SKM-1 (cell line): ENCODE measurements at regions not wholly inside any gene's neighbourhood (a gene's known extent, or its start where the extent isn't known, plus 50 kb on each side); places are given as distances from the start of the nearest gene placed in this dataset.
"Not testable (repeated sequence)": the region's sequence is repeated elsewhere in the genome, so short reads cannot be mapped to it uniquely, and the experiment has no call there.

Experiments used
- DNase-seq: peaks from one replicate; lab custom pipeline; 2025; ENCODE audit not compliant: unreplicated experiment; lab: John Stamatoyannopoulos, UW

DNA sequence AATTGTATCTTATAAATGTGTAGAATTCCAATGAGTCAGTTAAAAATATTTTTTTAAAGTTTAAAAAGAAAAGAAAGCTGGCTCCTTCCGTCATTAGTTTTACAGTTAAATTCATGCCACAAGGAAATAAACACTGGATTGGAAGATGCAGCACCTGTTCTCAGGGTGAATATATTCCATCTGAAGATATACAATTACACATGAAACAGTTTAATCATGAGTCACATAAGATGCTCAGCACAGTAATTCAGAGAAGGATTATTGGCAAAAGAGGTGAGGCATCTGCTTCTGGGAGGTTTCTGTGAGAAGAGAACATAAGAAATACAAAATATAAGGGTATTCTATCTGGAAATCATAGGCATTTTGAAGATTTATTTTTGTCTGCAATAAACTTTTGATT lies 376.5 kb upstream of the SORCS1 start:
- DNase-seq, result no peak

DNA sequence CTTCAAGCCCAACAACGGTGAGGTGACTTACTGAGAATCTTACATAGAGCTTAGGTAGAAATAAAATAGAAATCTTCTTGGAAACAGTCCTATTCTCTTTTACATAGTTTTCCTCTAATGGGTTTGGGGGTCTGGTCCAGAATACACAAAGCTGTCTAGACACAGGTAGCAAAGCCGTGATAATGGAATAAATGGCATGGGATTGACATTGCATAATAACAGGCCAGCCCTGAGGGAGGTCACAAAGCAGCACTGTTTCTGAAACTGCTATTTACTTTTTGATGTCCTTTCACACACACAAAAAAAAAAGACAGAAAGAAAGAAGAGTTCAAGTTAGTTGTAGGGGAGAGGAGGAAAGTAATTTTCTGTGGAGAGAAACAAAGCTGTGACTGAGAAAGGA lies 364.8 kb upstream of the SORCS1 start:
- DNase-seq, result no peak

- DNase-seq, result no peak
Observed at GRCh38 chr10:107520348-107520747, 355.8 kb upstream of the SORCS1 start.

- DNase-seq, result no peak
Observed at GRCh38 chr10:107517811-107518210, 353.3 kb upstream of the SORCS1 start.

- DNase-seq, result no peak
Observed at GRCh38 chr10:107516349-107516748, 351.8 kb upstream of the SORCS1 start.

GRCh38 chr10:107504011-107504410 lies 339.5 kb upstream of the SORCS1 start:
- not testable (repeated sequence) for DNase-seq

GRCh38 chr10:107502229-107502985 lies 337.9 kb upstream of the SORCS1 start:
- no peak for DNase-seq

DNA sequence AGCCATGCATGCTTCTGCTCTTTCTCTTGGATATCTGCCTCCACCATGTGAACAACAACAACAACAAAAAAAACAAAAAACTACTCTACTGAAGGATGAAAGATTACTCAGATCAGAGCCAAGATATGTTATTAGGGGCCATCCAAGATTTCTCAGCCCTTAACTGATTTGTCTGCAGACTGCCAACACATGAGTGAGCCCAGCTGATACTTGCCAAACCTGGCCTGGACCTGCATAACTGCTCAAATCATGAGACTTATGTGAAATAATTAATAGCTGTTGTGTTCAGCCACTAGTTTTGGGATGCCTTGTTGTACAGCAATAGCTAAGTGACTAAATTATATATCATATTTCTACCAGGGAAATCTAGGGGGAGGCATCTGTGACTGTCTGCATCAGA lies 334.5 kb upstream of the SORCS1 start:
- no peak for DNase-seq

- DNase-seq, result no peak
Observed at GRCh38 chr10:107497024-107497423, 332.5 kb upstream of the SORCS1 start.

DNA sequence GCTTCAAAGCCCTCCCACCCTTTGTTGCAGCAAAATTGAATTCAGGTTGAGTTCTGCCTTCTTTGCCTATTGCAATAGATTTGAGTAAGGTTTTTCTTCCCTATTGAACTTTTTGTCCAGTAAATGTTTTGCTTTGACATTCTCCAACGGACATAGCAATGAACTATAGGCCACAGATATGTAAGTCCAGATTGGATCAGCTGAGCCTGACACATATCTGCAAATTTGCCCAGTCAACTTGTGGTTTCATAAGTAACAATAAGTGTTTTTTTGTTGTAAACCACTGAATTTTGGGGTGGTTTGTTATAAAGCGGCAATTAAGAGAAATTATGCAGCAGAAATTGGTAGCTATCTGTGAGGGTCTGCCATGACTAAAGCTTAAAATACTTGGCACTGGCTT lies 332.1 kb upstream of the SORCS1 start:
- no peak for DNase-seq

DNA sequence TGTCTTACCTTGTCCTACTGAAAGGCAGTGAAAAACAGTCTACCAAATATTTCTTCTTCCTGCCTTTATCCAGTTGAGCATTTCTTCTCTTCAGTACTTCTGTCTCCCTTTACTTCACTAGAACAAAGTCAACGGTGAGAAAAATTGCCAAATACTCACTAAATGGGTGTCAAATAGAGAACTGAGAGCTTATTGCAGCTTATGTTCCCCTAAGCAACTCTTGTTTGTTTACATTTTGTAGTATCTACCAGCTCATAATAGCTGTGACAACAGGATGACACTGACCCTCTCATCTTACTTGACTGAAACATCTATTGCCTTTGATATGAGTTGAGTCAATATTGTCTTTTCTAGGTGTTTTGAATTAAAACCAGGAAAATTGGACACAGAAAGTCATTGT lies 327.9 kb upstream of the SORCS1 start:
- no peak for DNase-seq

DNA sequence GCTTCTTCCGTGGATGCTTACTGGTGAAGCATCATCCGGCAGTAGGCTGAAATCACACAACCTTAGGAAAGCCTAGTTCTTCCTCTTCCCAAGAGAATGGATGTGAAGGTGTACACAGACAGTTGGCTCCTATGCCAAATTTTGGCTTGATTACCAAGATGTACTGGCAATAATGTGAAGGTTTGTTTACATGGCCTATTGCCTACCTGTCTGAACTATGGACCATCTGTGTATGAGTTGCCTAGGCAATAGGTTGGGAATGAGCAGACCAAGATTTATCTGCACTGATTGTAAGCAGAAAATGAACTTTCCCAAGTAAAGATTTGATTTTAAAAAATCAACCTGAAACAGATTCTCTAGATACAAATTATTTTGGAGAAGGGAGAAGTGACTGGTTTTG lies 325.9 kb upstream of the SORCS1 start:
- no peak for DNase-seq

DNA sequence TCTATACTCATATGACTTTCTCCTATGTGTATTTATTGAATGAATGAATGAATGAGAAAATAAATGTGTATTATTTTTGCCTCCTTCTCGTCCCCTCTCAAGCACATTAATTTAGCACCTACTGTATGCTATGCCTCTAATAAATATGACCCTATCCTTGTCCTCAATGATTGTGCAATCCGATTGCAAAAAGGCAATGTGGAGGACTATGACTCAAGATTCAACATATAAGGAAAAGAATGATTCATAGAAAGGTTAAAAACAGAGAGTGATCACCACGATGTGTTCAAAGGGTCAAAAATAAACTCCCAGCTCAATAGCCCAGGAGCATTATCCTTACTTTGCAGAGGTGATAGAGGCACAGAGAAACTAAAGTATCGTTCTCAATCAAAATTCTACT lies 322.8 kb upstream of the SORCS1 start:
- DNase-seq, result no peak

- DNase-seq, result no peak
Observed at GRCh38 chr10:107485019-107485418, 320.5 kb upstream of the SORCS1 start.

DNA sequence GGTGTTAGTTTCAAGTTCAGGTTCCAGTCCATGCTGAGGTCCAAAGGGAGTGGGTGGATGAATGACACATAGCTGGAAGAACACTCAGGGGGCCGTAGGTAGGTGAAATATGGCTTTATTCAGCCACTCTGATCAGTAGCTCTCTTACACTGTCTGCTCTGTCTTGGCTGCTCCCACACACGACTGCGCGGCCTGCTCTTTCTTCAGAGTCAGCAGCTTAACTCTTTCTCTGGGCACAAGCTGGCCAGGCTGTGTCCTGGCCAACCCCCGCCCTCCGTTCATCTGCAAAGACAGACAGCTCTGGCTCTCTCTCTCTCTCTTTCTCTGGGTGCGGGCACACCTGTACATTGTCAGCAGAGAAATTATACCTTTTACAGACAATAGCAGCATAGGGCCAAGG lies 317.4 kb upstream of the SORCS1 start:
- DNase-seq, result no peak

- DNase-seq, result no peak
Observed at GRCh38 chr10:107481224-107481623, 316.7 kb upstream of the SORCS1 start.

DNA sequence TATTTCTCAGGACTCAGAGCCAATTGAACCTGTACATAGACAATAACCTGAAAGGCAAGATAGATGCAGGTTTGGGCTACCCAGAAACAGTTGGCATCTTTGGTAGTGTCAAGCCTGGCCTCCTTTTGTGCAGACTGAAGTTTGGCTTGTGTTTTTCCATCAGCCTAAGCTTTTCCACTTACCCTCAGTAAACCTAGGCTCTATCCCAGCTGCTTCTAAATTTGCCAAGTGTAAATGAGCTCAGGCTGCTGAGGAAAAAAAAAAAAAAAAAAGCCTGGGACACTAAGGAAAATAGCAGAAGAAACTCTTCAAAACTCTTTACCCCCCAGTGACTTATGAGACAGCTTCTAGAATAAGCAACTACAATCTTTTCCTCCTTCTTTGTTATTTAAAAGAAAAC lies 316.3 kb upstream of the SORCS1 start:
- no peak for DNase-seq

DNA sequence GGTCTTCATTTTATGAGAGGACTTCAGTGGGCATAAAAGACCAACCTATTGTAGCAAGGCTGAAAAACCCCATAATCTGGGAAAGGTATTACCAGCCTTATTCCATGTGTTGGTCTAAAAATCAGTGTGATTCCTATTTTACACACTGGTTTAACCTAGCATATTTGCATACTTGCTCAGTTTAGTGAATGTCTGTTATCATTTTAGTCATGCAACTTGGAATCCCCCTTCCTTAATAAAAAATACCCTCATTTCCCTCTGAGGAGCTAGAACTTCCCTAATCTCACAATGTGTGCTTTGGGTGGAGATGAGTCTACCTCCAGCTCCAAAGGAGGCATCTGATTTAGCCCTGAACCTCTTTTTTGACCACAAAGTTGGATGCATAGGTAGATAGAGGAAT lies 312.8 kb upstream of the SORCS1 start:
- no peak for DNase-seq

GRCh38 chr10:107476408-107476807 lies 311.9 kb upstream of the SORCS1 start:
- DNase-seq, result no peak

DNA sequence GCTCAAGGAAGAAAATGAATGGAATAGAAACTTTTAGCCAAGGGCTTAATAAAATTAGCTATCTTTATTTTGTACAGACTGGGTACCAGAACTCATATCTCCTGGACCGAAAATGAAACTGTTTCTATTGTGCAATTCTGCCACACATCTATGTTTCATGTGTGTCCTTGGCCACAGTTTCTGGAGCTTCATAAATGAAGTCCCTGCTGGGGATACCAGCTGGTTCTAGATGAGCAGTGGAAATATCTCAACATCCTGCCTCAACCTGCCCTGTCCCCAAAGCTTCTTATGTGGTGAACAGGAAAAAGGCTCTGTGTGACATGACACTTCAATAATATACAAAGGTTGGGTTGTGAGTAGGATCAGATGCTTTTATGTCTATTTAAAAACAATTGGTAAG lies 310.1 kb upstream of the SORCS1 start:
- no peak for DNase-seq

GRCh38 chr10:107473225-107473624 lies 308.7 kb upstream of the SORCS1 start:
- no peak for DNase-seq

- no peak for DNase-seq
Observed at GRCh38 chr10:107471911-107472310, 307.4 kb upstream of the SORCS1 start.

GRCh38 chr10:107453561-107453960 lies 289.1 kb upstream of the SORCS1 start:
- DNase-seq, result no peak
